ENCODE measurements at regions not wholly inside any gene's neighbourhood (a gene's known extent, or its start where the extent isn't known, plus 50 kb on each side); places are given as distances from the start of the nearest gene placed in this dataset.
"Not testable (repeated sequence)": the region's sequence is repeated elsewhere in the genome, so short reads cannot be mapped to it uniquely, and the experiment has no call there.

- ATAC-seq: not testable (repeated sequence)
These were observed 123.2 kb upstream of the KRTAP5-11 start for GRCh38 chr11:71705738-71706432.

GRCh38 chr11:71707083-71707482, 124.4 kb upstream of the KRTAP5-11 start:
- H3K27me3 Mint-ChIP-seq; H3K36me3 Mint-ChIP-seq; H3K9me3 Mint-ChIP-seq (ENCODE audit: low read depth); DNase-seq; H3K27ac Mint-ChIP-seq; H3K4me1 Mint-ChIP-seq; CTCF ChIA-PET; H3K4me3 Mint-ChIP-seq; ATAC-seq: not testable (repeated sequence)

More at GRCh38 chr11:71705738-71706432, 123.2 kb upstream of the KRTAP5-11 start:
- H3K27ac Mint-ChIP-seq; H3K27me3 Mint-ChIP-seq; H3K36me3 Mint-ChIP-seq; H3K4me1 Mint-ChIP-seq; H3K4me3 Mint-ChIP-seq; H3K9me3 Mint-ChIP-seq (ENCODE audit: low read depth); DNase-seq; CTCF ChIA-PET: not testable (repeated sequence)

- peaks cover 14% of the 10 kb centered on the region for H3K27me3 Mint-ChIP-seq
These were observed 123.5 kb upstream of the DEFB108B start for GRCh38 chr11:71709541-71709940.

GRCh38 chr11:71710171-71710671, 122.8 kb upstream of the DEFB108B start:
- not testable (repeated sequence) for H3K9me3 Mint-ChIP-seq (ENCODE audit: low read depth); ATAC-seq; H3K4me1 Mint-ChIP-seq; H3K4me3 Mint-ChIP-seq; H3K27ac Mint-ChIP-seq; H3K36me3 Mint-ChIP-seq
- CTCF ChIA-PET: interaction anchor here (1.2 kb wide), 1 partner anchor 11 kb away, joined by 4 read pairs; no protein-coding TSS in a partner anchor
- peak; percentile 48 for DNase-seq
- peaks cover 14% of the 10 kb centered on the region for H3K27me3 Mint-ChIP-seq

More at GRCh38 chr11:71709541-71709940, 123.5 kb upstream of the DEFB108B start:
- DNase-seq; H3K27ac Mint-ChIP-seq; H3K4me3 Mint-ChIP-seq; ATAC-seq; H3K9me3 Mint-ChIP-seq (ENCODE audit: low read depth); H3K36me3 Mint-ChIP-seq; CTCF ChIA-PET; H3K4me1 Mint-ChIP-seq: not testable (repeated sequence)

GRCh38 chr11:71710701-71711385, 122.2 kb upstream of the DEFB108B start:
- not testable (repeated sequence) for DNase-seq; ATAC-seq; H3K27ac Mint-ChIP-seq; H3K9me3 Mint-ChIP-seq (ENCODE audit: low read depth); H3K36me3 Mint-ChIP-seq; H3K4me1 Mint-ChIP-seq; H3K4me3 Mint-ChIP-seq
- CTCF ChIA-PET: interaction anchor here (1.2 kb wide), 1 partner anchor 10 kb away, joined by 4 read pairs; no protein-coding TSS in a partner anchor
- H3K27me3 Mint-ChIP-seq: peaks cover 14% of the 10 kb centered on the region

- DNase-seq; H3K4me1 Mint-ChIP-seq; ATAC-seq; H3K27ac Mint-ChIP-seq; H3K4me3 Mint-ChIP-seq; H3K36me3 Mint-ChIP-seq; CTCF ChIA-PET; H3K9me3 Mint-ChIP-seq (ENCODE audit: low read depth): not testable (repeated sequence)
- peaks cover 14% of the 10 kb centered on the region for H3K27me3 Mint-ChIP-seq
These were observed 120.7 kb upstream of the DEFB108B start for GRCh38 chr11:71712350-71712749.

GRCh38 chr11:71712846-71713245, 120.2 kb upstream of the DEFB108B start:
- ATAC-seq; H3K9me3 Mint-ChIP-seq (ENCODE audit: low read depth); H3K27ac Mint-ChIP-seq; H3K4me1 Mint-ChIP-seq; CTCF ChIA-PET; H3K4me3 Mint-ChIP-seq; DNase-seq; H3K36me3 Mint-ChIP-seq: not testable (repeated sequence)
- H3K27me3 Mint-ChIP-seq: peaks cover 14% of the 10 kb centered on the region

- ATAC-seq; H3K4me3 Mint-ChIP-seq; H3K36me3 Mint-ChIP-seq; H3K4me1 Mint-ChIP-seq; H3K9me3 Mint-ChIP-seq (ENCODE audit: low read depth); DNase-seq; H3K27ac Mint-ChIP-seq; CTCF ChIA-PET: not testable (repeated sequence)
- peaks cover 14% of the 10 kb centered on the region for H3K27me3 Mint-ChIP-seq
These were observed 118.5 kb upstream of the DEFB108B start for GRCh38 chr11:71714510-71714909.

GRCh38 chr11:71721840-71722239, 111.2 kb upstream of the DEFB108B start:
- H3K4me3 Mint-ChIP-seq; ATAC-seq; H3K36me3 Mint-ChIP-seq; DNase-seq; H3K4me1 Mint-ChIP-seq; H3K9me3 Mint-ChIP-seq (ENCODE audit: low read depth); H3K27ac Mint-ChIP-seq: not testable (repeated sequence)
- H3K27me3 Mint-ChIP-seq: peaks cover 10% of the 10 kb centered on the region
- CTCF ChIA-PET: interaction anchor here (1.4 kb wide), 1 partner anchor 11 kb away, joined by 4 read pairs; no protein-coding TSS in a partner anchor

- CTCF ChIA-PET; H3K9me3 Mint-ChIP-seq (ENCODE audit: low read depth); H3K27ac Mint-ChIP-seq; ATAC-seq; H3K36me3 Mint-ChIP-seq; H3K4me3 Mint-ChIP-seq; DNase-seq; H3K4me1 Mint-ChIP-seq: not testable (repeated sequence)
- peaks cover 22% of the 10 kb centered on the region for H3K27me3 Mint-ChIP-seq
These were observed 109.0 kb upstream of the DEFB108B start for GRCh38 chr11:71723991-71724390.

GRCh38 chr11:71730748-71731147, 102.3 kb upstream of the DEFB108B start:
- H3K4me1 Mint-ChIP-seq; DNase-seq; H3K4me3 Mint-ChIP-seq; CTCF ChIA-PET; ATAC-seq; H3K27ac Mint-ChIP-seq; H3K9me3 Mint-ChIP-seq (ENCODE audit: low read depth); H3K36me3 Mint-ChIP-seq: not testable (repeated sequence)
- H3K27me3 Mint-ChIP-seq: peaks cover 24% of the 10 kb centered on the region

- H3K27me3 Mint-ChIP-seq; H3K36me3 Mint-ChIP-seq; CTCF ChIA-PET; H3K27ac Mint-ChIP-seq; ATAC-seq; H3K4me1 Mint-ChIP-seq; H3K4me3 Mint-ChIP-seq; H3K9me3 Mint-ChIP-seq (ENCODE audit: low read depth): not testable (repeated sequence)
- peak; percentile 41 for DNase-seq
These were observed 98.6 kb upstream of the DEFB108B start for GRCh38 chr11:71734368-71734767.

- ATAC-seq; H3K4me3 Mint-ChIP-seq; H3K27ac Mint-ChIP-seq; H3K4me1 Mint-ChIP-seq; DNase-seq; H3K9me3 Mint-ChIP-seq (ENCODE audit: low read depth); H3K36me3 Mint-ChIP-seq; CTCF ChIA-PET: not testable (repeated sequence)
- peaks cover 22% of the 10 kb centered on the region for H3K27me3 Mint-ChIP-seq
These were observed 94.7 kb upstream of the DEFB108B start for GRCh38 chr11:71738317-71738716.

GRCh38 chr11:71743385-71743784, 89.6 kb upstream of the DEFB108B start:
- H3K36me3 Mint-ChIP-seq; H3K9me3 Mint-ChIP-seq (ENCODE audit: low read depth); H3K4me3 Mint-ChIP-seq; H3K27ac Mint-ChIP-seq; CTCF ChIA-PET; DNase-seq; H3K4me1 Mint-ChIP-seq; ATAC-seq: not testable (repeated sequence)
- H3K27me3 Mint-ChIP-seq: peaks cover 32% of the 10 kb centered on the region
